ENCODE measurements at regions not wholly inside any gene's neighbourhood (a gene's known extent, or its start where the extent isn't known, plus 50 kb on each side); places are given as distances from the start of the nearest gene placed in this dataset.

DNA sequence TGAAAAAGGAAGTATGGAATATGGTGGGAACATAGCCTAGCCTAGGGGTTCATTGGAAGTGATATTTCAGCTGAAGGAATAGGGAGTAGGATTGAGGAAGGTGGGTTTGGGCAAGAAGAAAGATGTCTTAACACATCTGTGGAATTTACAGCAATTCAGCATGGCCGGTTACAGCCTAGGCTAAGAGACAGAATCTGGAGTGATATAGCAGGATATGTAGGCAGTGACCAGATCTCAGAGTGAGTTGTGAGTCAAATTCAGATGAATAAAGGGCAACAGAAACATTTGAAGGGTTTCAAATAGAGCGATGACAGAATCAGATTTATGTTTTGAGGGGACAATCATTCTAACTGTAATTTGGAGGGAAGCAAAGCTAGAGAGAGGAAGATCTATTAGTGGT lies 199.0 kb upstream of the PRPS1L1 start:
- Mint-ChIP-seq H3K27me3 (ENCODE audit: low read depth, poor library complexity) (no peaks in the 10 kb centered on the region), H3K4me1 (no peaks in the 10 kb centered on the region), H3K9me3 (no peaks in the 10 kb centered on the region), H3K36me3 (ENCODE audit: low read depth) (no peaks in the 10 kb centered on the region), H3K4me3 (no peak overlapping the region), H3K27ac (no peak overlapping the region)
- no peak for DNase-seq
- TF ChIP-seq, protein P1, sequence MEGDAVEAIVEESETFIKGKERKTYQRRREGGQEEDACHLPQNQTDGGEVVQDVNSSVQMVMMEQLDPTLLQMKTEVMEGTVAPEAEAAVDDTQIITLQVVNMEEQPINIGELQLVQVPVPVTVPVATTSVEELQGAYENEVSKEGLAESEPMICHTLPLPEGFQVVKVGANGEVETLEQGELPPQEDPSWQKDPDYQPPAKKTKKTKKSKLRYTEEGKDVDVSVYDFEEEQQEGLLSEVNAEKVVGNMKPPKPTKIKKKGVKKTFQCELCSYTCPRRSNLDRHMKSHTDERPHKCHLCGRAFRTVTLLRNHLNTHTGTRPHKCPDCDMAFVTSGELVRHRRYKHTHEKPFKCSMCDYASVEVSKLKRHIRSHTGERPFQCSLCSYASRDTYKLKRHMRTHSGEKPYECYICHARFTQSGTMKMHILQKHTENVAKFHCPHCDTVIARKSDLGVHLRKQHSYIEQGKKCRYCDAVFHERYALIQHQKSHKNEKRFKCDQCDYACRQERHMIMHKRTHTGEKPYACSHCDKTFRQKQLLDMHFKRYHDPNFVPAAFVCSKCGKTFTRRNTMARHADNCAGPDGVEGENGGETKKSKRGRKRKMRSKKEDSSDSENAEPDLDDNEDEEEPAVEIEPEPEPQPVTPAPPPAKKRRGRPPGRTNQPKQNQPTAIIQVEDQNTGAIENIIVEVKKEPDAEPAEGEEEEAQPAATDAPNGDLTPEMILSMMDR (IDR thresholded peaks at IDR 0.05) = no peak

DNA sequence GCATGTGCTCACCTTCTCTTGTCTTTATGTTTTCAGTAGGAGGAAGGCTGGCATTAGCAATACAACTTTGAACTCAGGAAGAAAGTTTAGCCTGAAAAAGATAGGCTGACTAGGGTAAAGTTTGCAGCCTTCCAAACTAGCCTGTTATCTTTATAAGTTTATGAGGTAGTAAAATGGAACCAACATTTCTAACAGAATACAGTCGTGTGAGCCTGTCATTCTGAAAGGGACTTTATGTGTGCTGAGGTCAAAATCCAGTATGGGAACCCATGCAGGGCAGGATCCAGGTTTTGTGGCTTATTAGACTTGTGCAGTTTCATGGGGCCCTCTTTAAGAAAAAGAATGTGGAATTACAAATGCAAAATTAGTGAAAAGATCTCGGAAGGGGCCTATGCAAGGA lies 201.0 kb upstream of the PRPS1L1 start:
- no peaks in the 10 kb centered on the region for H3K27me3 Mint-ChIP-seq (ENCODE audit: low read depth, poor library complexity)
- no peaks in the 10 kb centered on the region for H3K36me3 Mint-ChIP-seq (ENCODE audit: low read depth)
- no peaks in the 10 kb centered on the region for H3K9me3 Mint-ChIP-seq
- TF ChIP-seq, protein P1 (IDR thresholded peaks at IDR 0.05) = no peak
- no peak overlapping the region for H3K27ac Mint-ChIP-seq
- H3K4me1 Mint-ChIP-seq = no peaks in the 10 kb centered on the region
- no peak overlapping the region for H3K4me3 Mint-ChIP-seq
- DNase-seq = no peak

DNA sequence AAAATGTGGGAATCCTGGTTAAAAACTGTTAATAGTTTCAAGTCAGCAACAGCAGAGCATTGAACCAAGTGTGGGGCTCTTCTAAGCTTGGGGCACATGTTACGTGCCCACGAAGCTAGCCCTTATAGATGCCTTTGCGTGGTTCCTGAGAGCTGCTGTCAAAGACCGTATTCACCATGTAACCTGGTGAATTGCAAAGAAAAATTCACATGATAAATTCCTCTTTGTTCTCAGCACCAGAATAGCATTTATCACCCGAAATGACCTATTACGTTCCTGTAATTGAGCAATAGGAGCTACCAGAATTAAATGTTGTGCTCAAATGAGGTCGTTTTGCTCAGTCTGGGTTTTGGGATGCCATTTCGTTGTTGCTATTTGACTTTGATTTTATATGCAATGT lies 202.6 kb upstream of the PRPS1L1 start:
- H3K36me3 Mint-ChIP-seq (ENCODE audit: low read depth) = no peaks in the 10 kb centered on the region
- no peak overlapping the region for H3K4me3 Mint-ChIP-seq
- DNase-seq = no peak
- no peak overlapping the region for H3K27ac Mint-ChIP-seq
- H3K4me1 Mint-ChIP-seq = no peaks in the 10 kb centered on the region
- no peaks in the 10 kb centered on the region for H3K27me3 Mint-ChIP-seq (ENCODE audit: low read depth, poor library complexity)
- TF ChIP-seq, protein P1 (IDR thresholded peaks at IDR 0.05) = no peak
- no peaks in the 10 kb centered on the region for H3K9me3 Mint-ChIP-seq

DNA sequence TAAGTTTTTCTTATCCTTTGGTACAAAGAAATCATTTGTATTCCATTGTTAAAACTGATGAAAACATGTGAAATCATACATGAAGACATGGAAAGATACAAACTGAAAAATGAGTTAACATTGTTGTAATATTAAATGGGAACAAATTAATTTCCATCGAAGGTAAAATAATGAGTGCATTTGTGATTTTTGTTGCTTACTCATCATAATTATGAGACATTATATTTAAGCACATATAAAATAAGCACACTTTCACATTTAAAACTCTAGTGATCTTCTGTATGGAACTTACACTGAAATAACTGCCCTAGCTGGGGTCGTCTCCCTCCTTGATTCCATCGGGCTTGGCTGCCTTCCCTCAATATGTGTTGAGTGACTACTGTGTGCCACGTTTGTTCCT lies 204.2 kb upstream of the PRPS1L1 start:
- no peaks in the 10 kb centered on the region for H3K9me3 Mint-ChIP-seq
- no peaks in the 10 kb centered on the region for H3K4me1 Mint-ChIP-seq
- no peak overlapping the region for H3K27ac Mint-ChIP-seq
- H3K27me3 Mint-ChIP-seq (ENCODE audit: low read depth, poor library complexity) = no peaks in the 10 kb centered on the region
- H3K4me3 Mint-ChIP-seq = no peak overlapping the region
- TF ChIP-seq, protein P1 (IDR thresholded peaks at IDR 0.05) = no peak
- no peak for DNase-seq
- H3K36me3 Mint-ChIP-seq (ENCODE audit: low read depth) = no peaks in the 10 kb centered on the region

DNA sequence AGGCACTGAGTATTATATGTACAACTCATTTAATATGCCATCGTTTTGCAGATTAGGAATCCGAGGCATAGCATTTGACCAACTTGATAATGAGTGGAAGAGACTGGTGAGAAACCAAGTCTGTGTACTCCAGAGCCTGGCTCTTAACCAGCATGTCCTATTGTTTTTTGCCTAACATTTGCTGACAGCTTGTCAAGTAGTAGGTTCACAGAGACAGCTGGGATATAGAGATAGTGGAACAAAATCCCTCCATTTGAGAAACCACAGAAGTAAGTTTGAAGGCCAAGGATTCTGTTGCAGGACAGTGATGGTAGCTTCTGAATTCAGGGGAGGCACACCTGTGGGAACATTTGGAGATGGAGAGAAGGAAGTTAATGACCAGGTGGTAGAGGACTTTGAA lies 206.9 kb upstream of the PRPS1L1 start:
- no peak for DNase-seq
- no peaks in the 10 kb centered on the region for H3K4me1 Mint-ChIP-seq
- H3K9me3 Mint-ChIP-seq = no peaks in the 10 kb centered on the region
- no peak overlapping the region for H3K4me3 Mint-ChIP-seq
- TF ChIP-seq, protein P1 (IDR thresholded peaks at IDR 0.05) = no peak
- no peaks in the 10 kb centered on the region for H3K27me3 Mint-ChIP-seq (ENCODE audit: low read depth, poor library complexity)
- no peaks in the 10 kb centered on the region for H3K36me3 Mint-ChIP-seq (ENCODE audit: low read depth)
- no peak overlapping the region for H3K27ac Mint-ChIP-seq

DNA sequence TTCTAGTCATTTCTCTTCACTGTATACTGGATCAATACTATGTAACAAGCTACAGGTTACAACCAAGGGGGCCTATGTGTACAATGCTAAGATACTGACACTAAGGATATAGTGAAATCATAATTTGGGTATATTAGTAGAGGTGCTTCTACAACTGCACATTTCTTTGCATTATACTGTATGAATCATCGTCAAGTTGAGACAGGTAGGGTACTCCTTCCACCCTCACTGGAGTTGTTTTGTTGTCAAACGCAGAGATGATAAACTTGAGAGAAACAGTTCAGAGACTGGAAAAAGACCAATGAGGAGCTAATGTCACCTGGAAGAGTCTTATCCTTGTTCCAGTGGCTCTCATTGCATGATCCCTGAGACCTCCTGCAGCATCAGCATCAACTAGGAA lies 208.2 kb upstream of the PRPS1L1 start:
- Mint-ChIP-seq H3K4me3 (no peak overlapping the region), H3K27ac (no peak overlapping the region), H3K4me1 (no peaks in the 10 kb centered on the region), H3K36me3 (ENCODE audit: low read depth) (no peaks in the 10 kb centered on the region), H3K9me3 (no peaks in the 10 kb centered on the region), H3K27me3 (ENCODE audit: low read depth, poor library complexity) (no peaks in the 10 kb centered on the region)
- DNase-seq = no peak
- TF ChIP-seq, protein P1 (IDR thresholded peaks at IDR 0.05) = no peak
